A673 (cell line): ENCODE measurements at regions not wholly inside any gene's neighbourhood (a gene's known extent, or its start where the extent isn't known, plus 50 kb on each side); places are given as distances from the start of the nearest gene placed in this dataset.

Experiments used
- EZH2 ChIP-seq: fragments of 200-600 bp; sonication (generic); IDR thresholded peaks from 2 replicates; pipeline ENCODE4 v1.6.1; 2017; ENCODE audit warnings: borderline replicate concordance, low read depth, mild to moderate bottlenecking, mixed read lengths, antibody characterized with exemption, low read length; ENCODE audit not compliant: poor library complexity, severe bottlenecking
- TF ChIP-seq, protein P1 (sequence below): fragments of 300-800, 200-600 bp; sonication (generic); conservative IDR thresholded peaks from 2 replicates; pipeline ENCODE4 v1.5.1; 2017; ENCODE audit warnings: low read depth, mild to moderate bottlenecking, antibody characterized with exemption, low read length, moderate library complexity, mixed read lengths

DNA sequence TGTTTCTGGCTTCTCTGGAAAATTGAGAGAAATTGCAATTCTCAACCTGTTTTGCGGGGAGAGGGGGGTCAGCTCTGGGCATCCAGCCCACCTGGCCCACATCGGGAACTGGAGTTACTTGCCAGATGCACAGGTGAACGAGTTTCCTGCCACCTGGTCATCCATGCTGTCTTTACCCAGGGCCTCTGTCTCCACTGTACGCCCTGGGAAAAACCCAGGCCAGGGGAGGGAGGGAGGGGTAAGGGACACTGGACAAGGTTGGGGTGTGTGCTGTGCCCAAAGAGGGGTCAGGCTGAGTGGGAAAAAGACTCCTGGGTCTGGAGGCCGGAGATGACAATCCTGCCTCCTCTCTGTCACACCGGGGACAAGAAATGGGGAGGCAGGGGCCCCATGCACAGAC, 307.6 kb downstream of the ZNF536 start:
- TF ChIP-seq, protein P1, sequence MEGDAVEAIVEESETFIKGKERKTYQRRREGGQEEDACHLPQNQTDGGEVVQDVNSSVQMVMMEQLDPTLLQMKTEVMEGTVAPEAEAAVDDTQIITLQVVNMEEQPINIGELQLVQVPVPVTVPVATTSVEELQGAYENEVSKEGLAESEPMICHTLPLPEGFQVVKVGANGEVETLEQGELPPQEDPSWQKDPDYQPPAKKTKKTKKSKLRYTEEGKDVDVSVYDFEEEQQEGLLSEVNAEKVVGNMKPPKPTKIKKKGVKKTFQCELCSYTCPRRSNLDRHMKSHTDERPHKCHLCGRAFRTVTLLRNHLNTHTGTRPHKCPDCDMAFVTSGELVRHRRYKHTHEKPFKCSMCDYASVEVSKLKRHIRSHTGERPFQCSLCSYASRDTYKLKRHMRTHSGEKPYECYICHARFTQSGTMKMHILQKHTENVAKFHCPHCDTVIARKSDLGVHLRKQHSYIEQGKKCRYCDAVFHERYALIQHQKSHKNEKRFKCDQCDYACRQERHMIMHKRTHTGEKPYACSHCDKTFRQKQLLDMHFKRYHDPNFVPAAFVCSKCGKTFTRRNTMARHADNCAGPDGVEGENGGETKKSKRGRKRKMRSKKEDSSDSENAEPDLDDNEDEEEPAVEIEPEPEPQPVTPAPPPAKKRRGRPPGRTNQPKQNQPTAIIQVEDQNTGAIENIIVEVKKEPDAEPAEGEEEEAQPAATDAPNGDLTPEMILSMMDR: no peak
- no peak for TF ChIP-seq EZH2
